ENCODE measurements at regions not wholly inside any gene's neighbourhood (a gene's known extent, or its start where the extent isn't known, plus 50 kb on each side); places are given as distances from the start of the nearest gene placed in this dataset.

GRCh38 chr12:131375261-131375971, 335.5 kb upstream of the SFSWAP start:
- no peak overlapping the region for H3K27ac Mint-ChIP-seq

GRCh38 chr12:131375972-131376345, 334.9 kb upstream of the SFSWAP start:
- Mint-ChIP-seq H3K27me3 (ENCODE audit: insufficient read depth, low read depth) (peaks cover 15% of the 10 kb centered on the region), H3K4me1 (peaks cover 40% of the 10 kb centered on the region), H3K27ac (no peak overlapping the region), H3K36me3 (no peaks in the 10 kb centered on the region), H3K4me3 (no peak overlapping the region), H3K9me3 (peaks cover 2% of the 10 kb centered on the region)
- H3K9me3 ChIP-seq (ENCODE audit: low read depth) = no peaks in the 10 kb centered on the region
- no peaks in the 10 kb centered on the region for H3K36me3 ChIP-seq
- H3F3A ChIP-seq (ENCODE audit: low read depth) = peaks cover 3% of the 10 kb centered on the region
- no peak for DNase-seq (ENCODE audit: low spot score)
- no peak overlapping the region for H2AFZ ChIP-seq (replicated peaks)
- H3K27ac ChIP-seq = no peak overlapping the region
- peaks cover 19% of the 10 kb centered on the region for H3K4me1 ChIP-seq
- no peak overlapping the region for H3K9ac ChIP-seq
- no peak for TF ChIP-seq CTCF (IDR thresholded peaks at IDR 0.05)
- no peak for TF ChIP-seq EZH2 (IDR thresholded peaks at IDR 0.05)
- TF ChIP-seq EZH2phosphoT487 (IDR thresholded peaks at IDR 0.05) = no peak
- no peak overlapping the region for H3K4me3 ChIP-seq
- no peaks in the 10 kb centered on the region for H3K27me3 ChIP-seq
- no peaks in the 10 kb centered on the region for H3K79me2 ChIP-seq (ENCODE audit: low read depth)
- no peaks in the 10 kb centered on the region for H4K20me1 ChIP-seq (ENCODE audit: low read depth)
- no peak overlapping the region for H3K4me2 ChIP-seq

More at GRCh38 chr12:131375261-131375971, 335.5 kb upstream of the SFSWAP start:
- TF ChIP-seq CTCF (IDR thresholded peaks at IDR 0.05) = no peak
- TF ChIP-seq EZH2phosphoT487 (IDR thresholded peaks at IDR 0.05) = no peak
- TF ChIP-seq EZH2 (IDR thresholded peaks at IDR 0.05) = no peak
- Histone ChIP-seq H3K36me3 (no peaks in the 10 kb centered on the region), H3F3A (ENCODE audit: low read depth) (peaks cover 3% of the 10 kb centered on the region), H4K20me1 (ENCODE audit: low read depth) (no peaks in the 10 kb centered on the region), H3K4me3 (no peak overlapping the region), H3K79me2 (ENCODE audit: low read depth) (no peaks in the 10 kb centered on the region), H3K4me2 (no peak overlapping the region), H3K4me1 (peaks cover 14% of the 10 kb centered on the region), H3K9me3 (ENCODE audit: low read depth) (no peaks in the 10 kb centered on the region), H3K27me3 (no peaks in the 10 kb centered on the region), H3K9ac (no peak overlapping the region), H3K27ac (no peak overlapping the region), H2AFZ (replicated peaks) (no peak overlapping the region)
- H3K4me3 Mint-ChIP-seq = no peak overlapping the region
- DNase-seq (ENCODE audit: low spot score) = no peak
- no peaks in the 10 kb centered on the region for H3K36me3 Mint-ChIP-seq
- peaks cover 2% of the 10 kb centered on the region for H3K9me3 Mint-ChIP-seq
- H3K27me3 Mint-ChIP-seq (ENCODE audit: insufficient read depth, low read depth) = peaks cover 15% of the 10 kb centered on the region
- peaks cover 38% of the 10 kb centered on the region for H3K4me1 Mint-ChIP-seq

- DNase-seq (ENCODE audit: low spot score) = no peak
- peaks cover 2% of the 10 kb centered on the region for H3K9me3 Mint-ChIP-seq
- TF ChIP-seq CTCF (IDR thresholded peaks at IDR 0.05) (no peak), EZH2phosphoT487 (IDR thresholded peaks at IDR 0.05) (no peak), EZH2 (IDR thresholded peaks at IDR 0.05) (no peak)
- H3K36me3 Mint-ChIP-seq = no peaks in the 10 kb centered on the region
- Histone ChIP-seq H3K27ac (no peak overlapping the region), H4K20me1 (ENCODE audit: low read depth) (no peaks in the 10 kb centered on the region), H3K4me1 (peaks cover 27% of the 10 kb centered on the region), H3K9me3 (ENCODE audit: low read depth) (no peaks in the 10 kb centered on the region), H3K79me2 (ENCODE audit: low read depth) (no peaks in the 10 kb centered on the region), H3F3A (ENCODE audit: low read depth) (peaks cover 3% of the 10 kb centered on the region), H2AFZ (replicated peaks) (no peak overlapping the region), H3K36me3 (no peaks in the 10 kb centered on the region), H3K27me3 (no peaks in the 10 kb centered on the region), H3K9ac (no peak overlapping the region), H3K4me2 (no peak overlapping the region), H3K4me3 (no peak overlapping the region)
- H3K27ac Mint-ChIP-seq = no peak overlapping the region
- H3K27me3 Mint-ChIP-seq (ENCODE audit: insufficient read depth, low read depth) = peaks cover 9% of the 10 kb centered on the region
- H3K4me1 Mint-ChIP-seq = peaks cover 38% of the 10 kb centered on the region
- H3K4me3 Mint-ChIP-seq = no peak overlapping the region
Measured at GRCh38 chr12:131378176-131378842, 332.6 kb upstream of the SFSWAP start.
